CD4-positive, alpha-beta T cell (primary cell): ENCODE measurements at regions not wholly inside any gene's neighbourhood (a gene's known extent, or its start where the extent isn't known, plus 50 kb on each side); places are given as distances from the start of the nearest gene placed in this dataset.

Experiments
- ATAC-seq: fragments of 200-7000 bp; cut with Tn5 transposase; one replicate; pipeline ENCODE4 v1.10.0; 2022; ENCODE audit warnings: mild to moderate bottlenecking; ENCODE audit not compliant: poor library complexity
- CTCF ChIA-PET: fragments of 350-600 bp; sonication (Branson Sonifier 250); formaldehyde crosslinking; loops from one replicate; lab custom pipeline; 2021; ENCODE audit warnings: antibody characterized with exemption, inconsistent platforms; lab: Charles Lee
- POLR2A ChIA-PET: fragments of 350-600 bp; sonication (Branson Sonifier 250); formaldehyde crosslinking; loops from one replicate; lab custom pipeline; 2021; ENCODE audit warnings: antibody characterized with exemption, inconsistent platforms; lab: Charles Lee
- DNase-seq, 14 experiments: peaks; one replicate each; pipeline ENCODE4 v3.0.0-alpha.2; 2013 to 2020; ENCODE audit warnings: mixed read lengths in 2 of 14
- H3K27ac ChIP-seq, 2 donors: one replicate each; pipeline versions ENCODE4 v1.5.1 to v1.7.0; 2013; ENCODE audit warnings: low read length in 2 of 2, low read depth in 1 of 2, mild to moderate bottlenecking in 1 of 2
- H3K27me3 ChIP-seq, 2 experiments: 1 replicate in 1 of 2; 2 replicates in 1 of 2; pipeline versions ENCODE4 v1.6.1 to v1.7.0; 2013; ENCODE audit warnings: low read length in 2 of 2, control low read depth in 1 of 2, mild to moderate bottlenecking in 1 of 2, moderate library complexity in 1 of 2; ENCODE audit not compliant: insufficient read depth in 2 of 2, control insufficient read depth in 1 of 2
- H3K36me3 ChIP-seq: one replicate; pipeline ENCODE4 v1.6.1; 2013; ENCODE audit warnings: low read length, control low read depth; ENCODE audit not compliant: insufficient read depth
- H3K4me1 ChIP-seq: one replicate; pipeline ENCODE4 v1.6.1; 2013; ENCODE audit warnings: low read length, control low read depth; ENCODE audit not compliant: insufficient read depth
- H3K4me3 ChIP-seq: one replicate; pipeline ENCODE4 v1.5.1; 2013; ENCODE audit warnings: mild to moderate bottlenecking, low read length, moderate library complexity
- H3K9me3 ChIP-seq, 2 experiments: 1 replicate in 1 of 2; 2 replicates in 1 of 2; pipeline versions ENCODE4 v1.6.1 to v1.7.0; 2013; ENCODE audit warnings: low read length in 2 of 2, mild to moderate bottlenecking in 2 of 2, control low read depth in 1 of 2, moderate library complexity in 1 of 2; ENCODE audit not compliant: control insufficient read depth in 1 of 2, insufficient read depth in 1 of 2
- H3K27ac Mint-ChIP-seq: one replicate; pipeline ENCODE4 v1.8.0; 2020; ENCODE audit warnings: mixed read lengths
- H3K27me3 Mint-ChIP-seq: one replicate; pipeline ENCODE4 v1.8.0; 2021; ENCODE audit warnings: mixed read lengths
- H3K36me3 Mint-ChIP-seq: one replicate; pipeline ENCODE4 v1.8.0; 2021; ENCODE audit warnings: low read depth, mixed read lengths
- H3K4me1 Mint-ChIP-seq: one replicate; pipeline ENCODE4 v1.8.0; 2021; ENCODE audit warnings: low read depth, mixed read lengths
- H3K4me3 Mint-ChIP-seq: one replicate; pipeline ENCODE4 v1.8.0; 2020; ENCODE audit warnings: mild to moderate bottlenecking, mixed read lengths
- H3K9me3 Mint-ChIP-seq: one replicate; pipeline ENCODE4 v1.8.0; 2020; ENCODE audit warnings: mixed read lengths
- intact Hi-C, 2 experiments: fragments of 100-400 bp; cut with DNase I in 1 of 2; cut with micrococcal nuclease in 1 of 2; formaldehyde crosslinking; loops; one replicate each; pipeline versions ENCODE4 v1.15.1 to v1.9.0; 2023 to 2025; cut with DNase I, micrococcal nuclease
- TF ChIP-seq, protein P1 (sequence below): fragments of 200-600 bp; IDR thresholded peaks from one replicate; pipeline ENCODE4 v1.8.0; 2022; ENCODE audit warnings: antibody characterized with exemption, mild to moderate bottlenecking

DNA sequence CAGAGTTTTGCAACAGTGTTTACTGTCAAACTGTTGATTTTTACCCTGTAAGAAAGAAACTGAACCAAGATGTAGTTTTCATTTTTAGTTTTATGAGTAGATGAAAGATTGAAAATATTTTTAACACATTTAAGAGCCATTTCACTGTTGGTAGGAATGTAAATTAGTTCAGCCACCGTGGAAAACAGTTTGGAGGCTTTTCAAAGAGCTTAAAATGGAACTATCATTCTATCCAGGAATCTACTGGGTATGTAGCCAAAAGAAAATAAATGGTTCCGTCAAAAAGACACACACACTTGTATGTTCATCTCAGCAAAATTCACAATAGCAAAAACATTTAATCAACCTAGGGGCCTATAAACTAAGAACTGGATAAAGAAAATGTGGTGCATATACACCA, 729.8 kb upstream of the CDH7 start:
- H3K27me3 ChIP-seq, result no peaks in the 10 kb centered on the region
- H3K9me3 ChIP-seq, result peaks cover 0 to 19% of the 10 kb centered on the region in 2 experiments
- H3K4me3 ChIP-seq, result no peak overlapping the region
- H3K27ac Mint-ChIP-seq, result no peak overlapping the region
- H3K9me3 Mint-ChIP-seq, result peaks cover 4% of the 10 kb centered on the region
- ChIA-PET CTCF (no interaction called here), POLR2A (no interaction called here)
- H3K36me3 ChIP-seq, result no peaks in the 10 kb centered on the region
- TF ChIP-seq, protein P1, sequence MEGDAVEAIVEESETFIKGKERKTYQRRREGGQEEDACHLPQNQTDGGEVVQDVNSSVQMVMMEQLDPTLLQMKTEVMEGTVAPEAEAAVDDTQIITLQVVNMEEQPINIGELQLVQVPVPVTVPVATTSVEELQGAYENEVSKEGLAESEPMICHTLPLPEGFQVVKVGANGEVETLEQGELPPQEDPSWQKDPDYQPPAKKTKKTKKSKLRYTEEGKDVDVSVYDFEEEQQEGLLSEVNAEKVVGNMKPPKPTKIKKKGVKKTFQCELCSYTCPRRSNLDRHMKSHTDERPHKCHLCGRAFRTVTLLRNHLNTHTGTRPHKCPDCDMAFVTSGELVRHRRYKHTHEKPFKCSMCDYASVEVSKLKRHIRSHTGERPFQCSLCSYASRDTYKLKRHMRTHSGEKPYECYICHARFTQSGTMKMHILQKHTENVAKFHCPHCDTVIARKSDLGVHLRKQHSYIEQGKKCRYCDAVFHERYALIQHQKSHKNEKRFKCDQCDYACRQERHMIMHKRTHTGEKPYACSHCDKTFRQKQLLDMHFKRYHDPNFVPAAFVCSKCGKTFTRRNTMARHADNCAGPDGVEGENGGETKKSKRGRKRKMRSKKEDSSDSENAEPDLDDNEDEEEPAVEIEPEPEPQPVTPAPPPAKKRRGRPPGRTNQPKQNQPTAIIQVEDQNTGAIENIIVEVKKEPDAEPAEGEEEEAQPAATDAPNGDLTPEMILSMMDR, result no peak
- no peaks in the 10 kb centered on the region for H3K4me1 Mint-ChIP-seq
- no peak overlapping the region for H3K27ac ChIP-seq
- H3K4me3 Mint-ChIP-seq, result no peak overlapping the region
- no peaks in the 10 kb centered on the region for H3K36me3 Mint-ChIP-seq
- intact Hi-C loops, result no loop called here
- no peak for DNase-seq
- ATAC-seq, result no peak
- no peaks in the 10 kb centered on the region for H3K27me3 Mint-ChIP-seq
- no peaks in the 10 kb centered on the region for H3K4me1 ChIP-seq

GRCh38 chr18:65018184-65018583, 732.6 kb upstream of the CDH7 start:
- Mint-ChIP-seq H3K36me3 (no peaks in the 10 kb centered on the region), H3K27ac (no peak overlapping the region), H3K4me1 (no peaks in the 10 kb centered on the region), H3K4me3 (no peak overlapping the region), H3K27me3 (no peaks in the 10 kb centered on the region), H3K9me3 (no peaks in the 10 kb centered on the region)
- DNase-seq, result no peak
- Histone ChIP-seq H3K9me3 (peaks cover 0 to 15% of the 10 kb centered on the region in 2 experiments), H3K4me1 (no peaks in the 10 kb centered on the region), H3K36me3 (no peaks in the 10 kb centered on the region), H3K27me3 (no peaks in the 10 kb centered on the region), H3K4me3 (no peak overlapping the region), H3K27ac (no peak overlapping the region)
- intact Hi-C loops, result no loop called here
- no peak for ATAC-seq
- ChIA-PET CTCF (no interaction called here), POLR2A (no interaction called here)
- TF ChIP-seq, protein P1, result no peak

DNA sequence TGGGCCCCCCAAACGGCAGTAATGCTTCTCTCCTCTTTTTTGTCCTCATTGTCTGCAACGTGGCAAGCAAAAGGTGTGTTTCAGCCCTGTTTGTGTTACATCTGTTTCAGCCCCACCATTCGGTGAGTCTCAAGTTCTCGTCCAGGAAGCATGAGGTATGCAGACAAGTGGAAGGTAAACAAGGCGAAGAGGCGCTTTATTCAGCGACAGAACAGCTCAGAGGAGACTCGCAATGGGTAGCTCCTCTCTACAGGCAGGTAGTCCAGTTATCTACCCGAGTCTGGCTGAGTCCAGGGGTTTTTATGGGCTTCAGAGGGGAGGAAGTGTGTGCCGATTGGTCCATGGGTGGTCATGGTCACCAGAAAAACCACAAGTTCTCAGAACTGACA, 733.4 kb upstream of the CDH7 start:
- no peaks in the 10 kb centered on the region for H3K27me3 ChIP-seq
- no peak for ATAC-seq
- H3K27ac ChIP-seq, result no peak overlapping the region
- H3K36me3 ChIP-seq, result no peaks in the 10 kb centered on the region
- TF ChIP-seq, protein P1, result no peak
- intact Hi-C loops, result no loop called here
- Mint-ChIP-seq H3K27ac (no peak overlapping the region), H3K4me3 (no peak overlapping the region), H3K9me3 (peaks cover under 1% of the 10 kb centered on the region), H3K4me1 (no peaks in the 10 kb centered on the region), H3K27me3 (no peaks in the 10 kb centered on the region), H3K36me3 (no peaks in the 10 kb centered on the region)
- peaks cover 0 to 14% of the 10 kb centered on the region in 2 experiments for H3K9me3 ChIP-seq
- H3K4me1 ChIP-seq, result no peaks in the 10 kb centered on the region
- ChIA-PET CTCF (no interaction called here), POLR2A (no interaction called here)
- no peak for DNase-seq
- no peak overlapping the region for H3K4me3 ChIP-seq
